Astrocyte (in vitro differentiated cells and primary cell): ENCODE measurements at regions not wholly inside any gene's neighbourhood (a gene's known extent, or its start where the extent isn't known, plus 50 kb on each side); places are given as distances from the start of the nearest gene placed in this dataset.
"Not testable (repeated sequence)": the region's sequence is repeated elsewhere in the genome, so short reads cannot be mapped to it uniquely, and the experiment has no call there.

Source experiments
- DNase-seq: peaks from one replicate; pipeline ENCODE4 v3.0.0-alpha.2; 2010; ENCODE audit warnings: low read depth
- FAIRE-seq: peaks from 2 replicates; lab custom pipeline; 2011; peaks lifted over from hg19 to GRCh38; lab: Jason Lieb, UNC
- H2AFZ ChIP-seq: 2 replicates; pipeline ENCODE4 v1.6.0; 2012; ENCODE audit warnings: low read depth, low read length, inconsistent platforms
- H3K27ac ChIP-seq: 2 replicates; pipeline ENCODE4 v1.5.1; 2011; ENCODE audit warnings: low read depth, low read length, inconsistent platforms
- H3K27me3 ChIP-seq: 2 replicates; pipeline ENCODE4 v1.6.0; 2011; ENCODE audit warnings: low read length, inconsistent platforms; ENCODE audit not compliant: insufficient read depth
- H3K36me3 ChIP-seq: 2 replicates; pipeline ENCODE4 v1.5.1; 2011; ENCODE audit warnings: low read length, inconsistent platforms; ENCODE audit not compliant: insufficient read depth
- H3K4me1 ChIP-seq: 2 replicates; pipeline ENCODE4 v1.5.1; 2011; ENCODE audit warnings: low read length, inconsistent platforms; ENCODE audit not compliant: insufficient read depth
- H3K4me2 ChIP-seq: 2 replicates; pipeline ENCODE4 v1.6.0; 2012; ENCODE audit warnings: low read length, inconsistent platforms
- H3K4me3 ChIP-seq: 2 replicates; pipeline ENCODE4 v1.5.1; 2011; ENCODE audit warnings: low read depth, mild to moderate bottlenecking, low read length, inconsistent platforms; ENCODE audit not compliant: insufficient read depth
- H3K79me2 ChIP-seq: 2 replicates; pipeline ENCODE4 v1.6.0; 2012; ENCODE audit warnings: mild to moderate bottlenecking, low read length, inconsistent platforms; ENCODE audit not compliant: insufficient read depth
- H3K9ac ChIP-seq: 2 replicates; pipeline ENCODE4 v1.6.0; 2012; ENCODE audit warnings: mild to moderate bottlenecking, low read length, inconsistent platforms
- H3K9me3 ChIP-seq: 2 replicates; pipeline ENCODE4 v1.5.1; 2012; ENCODE audit warnings: low read depth, mild to moderate bottlenecking, low read length, inconsistent platforms; ENCODE audit not compliant: insufficient read depth
- H4K20me1 ChIP-seq: 2 replicates; pipeline ENCODE4 v1.6.0; 2012; ENCODE audit warnings: low read length, inconsistent platforms; ENCODE audit not compliant: insufficient read depth
- H3K27ac Mint-ChIP-seq: one replicate; pipeline ENCODE4 v1.8.0; 2021; ENCODE audit warnings: mild to moderate bottlenecking, mixed read lengths; ENCODE audit not compliant: unreplicated experiment
- H3K27me3 Mint-ChIP-seq: one replicate; pipeline ENCODE4 v1.8.0; 2021; ENCODE audit warnings: low read depth, mixed read lengths; ENCODE audit not compliant: unreplicated experiment
- H3K36me3 Mint-ChIP-seq: one replicate; pipeline ENCODE4 v1.8.0; 2021; ENCODE audit warnings: low read depth, mixed read lengths; ENCODE audit not compliant: unreplicated experiment
- H3K4me1 Mint-ChIP-seq: one replicate; pipeline ENCODE4 v1.8.0; 2021; ENCODE audit warnings: low read depth, mixed read lengths; ENCODE audit not compliant: unreplicated experiment
- H3K4me3 Mint-ChIP-seq: one replicate; pipeline ENCODE4 v1.8.0; 2021; ENCODE audit warnings: mild to moderate bottlenecking, moderate library complexity, mixed read lengths; ENCODE audit not compliant: unreplicated experiment
- H3K9me3 Mint-ChIP-seq: one replicate; pipeline ENCODE4 v1.8.0; 2021; ENCODE audit warnings: mild to moderate bottlenecking, mixed read lengths; ENCODE audit not compliant: unreplicated experiment
- CTCF ChIP-seq: IDR thresholded peaks from 2 replicates; pipeline ENCODE4 v1.5.1; 2011; ENCODE audit warnings: low read depth, mild to moderate bottlenecking, inconsistent platforms, low read length, moderate library complexity; ENCODE audit not compliant: insufficient read depth
- EZH2 ChIP-seq: IDR thresholded peaks from 2 replicates; pipeline ENCODE4 v1.6.1; 2012; ENCODE audit warnings: mild to moderate bottlenecking, low read length, inconsistent platforms; ENCODE audit not compliant: insufficient read depth

- not testable (repeated sequence) for H3K9me3 Mint-ChIP-seq, H3K4me1 ChIP-seq, H3K79me2 ChIP-seq, H3K27ac ChIP-seq, H3K4me2 ChIP-seq, H3K4me3 Mint-ChIP-seq, H3K27me3 ChIP-seq, H3K9me3 ChIP-seq, H3K27ac Mint-ChIP-seq, H2AFZ ChIP-seq, H3K4me1 Mint-ChIP-seq, H3K27me3 Mint-ChIP-seq, H4K20me1 ChIP-seq, FAIRE-seq, H3K9ac ChIP-seq, H3K4me3 ChIP-seq, H3K36me3 ChIP-seq, H3K36me3 Mint-ChIP-seq
- peak; percentile 12 for DNase-seq
These were observed 231.7 kb downstream of the TAF11L14 start for GRCh38 chr5:17865966-17866365.

DNA sequence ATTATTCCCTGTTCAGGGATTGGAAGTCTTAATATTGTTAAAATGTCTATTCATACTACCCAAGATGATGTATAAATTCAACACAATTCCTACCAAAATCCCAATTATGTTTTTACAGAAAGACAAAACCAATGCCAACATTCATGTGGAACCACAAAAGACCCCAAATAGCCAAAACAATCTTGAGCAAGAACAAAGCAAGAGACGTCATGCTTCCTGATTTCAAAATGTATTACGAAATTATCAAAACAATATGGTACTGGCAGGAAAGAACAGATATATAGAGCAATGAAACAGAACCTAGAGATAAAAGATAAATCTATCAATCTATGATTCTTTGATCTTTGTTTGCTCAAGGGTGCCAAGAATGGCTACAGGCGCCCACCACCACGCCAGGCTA is 237.9 kb downstream of the TAF11L14 start:
- H3K27ac Mint-ChIP-seq: no peak overlapping the region
- no peaks in the 10 kb centered on the region for H3K9me3 ChIP-seq
- H3K9me3 Mint-ChIP-seq: no peaks in the 10 kb centered on the region
- FAIRE-seq (no peak), DNase-seq (no peak)
- no peak overlapping the region for H3K4me3 ChIP-seq
- no peak overlapping the region for H3K4me2 ChIP-seq
- H3K9ac ChIP-seq: no peak overlapping the region
- H3K36me3 Mint-ChIP-seq: no peaks in the 10 kb centered on the region
- H3K4me1 Mint-ChIP-seq: no peaks in the 10 kb centered on the region
- H3K4me3 Mint-ChIP-seq: no peak overlapping the region
- no peak overlapping the region for H2AFZ ChIP-seq
- TF ChIP-seq CTCF (no peak), EZH2 (no peak)
- H3K27ac ChIP-seq: no peak overlapping the region
- no peaks in the 10 kb centered on the region for H3K27me3 Mint-ChIP-seq
- H3K27me3 ChIP-seq: no peaks in the 10 kb centered on the region
- H3K36me3 ChIP-seq: no peaks in the 10 kb centered on the region
- no peaks in the 10 kb centered on the region for H3K79me2 ChIP-seq
- H3K4me1 ChIP-seq: no peaks in the 10 kb centered on the region
- H4K20me1 ChIP-seq: no peaks in the 10 kb centered on the region

DNA sequence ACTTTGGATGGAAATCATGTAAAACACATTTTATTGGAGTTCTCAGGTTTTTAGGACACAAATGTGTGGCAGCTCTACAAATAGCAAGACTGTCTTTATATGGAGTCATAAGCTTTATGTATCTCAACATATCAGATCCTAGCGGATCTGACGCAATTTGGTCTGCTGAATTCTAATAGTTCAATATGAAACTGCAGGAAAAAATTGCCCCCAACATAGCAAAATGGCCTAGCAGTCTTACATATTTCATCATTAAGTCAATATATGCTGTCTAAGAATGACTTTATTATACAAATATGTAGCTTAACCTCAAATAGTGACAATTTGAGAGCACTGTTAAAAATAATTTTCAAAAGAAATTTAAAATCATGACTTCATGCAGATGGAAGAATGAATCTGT is 244.3 kb downstream of the TAF11L14 start:
- Mint-ChIP-seq H3K4me1 (peaks cover 2% of the 10 kb centered on the region), H3K36me3 (no peaks in the 10 kb centered on the region), H3K27ac (no peak overlapping the region), H3K4me3 (no peak overlapping the region), H3K9me3 (no peaks in the 10 kb centered on the region), H3K27me3 (no peaks in the 10 kb centered on the region)
- FAIRE-seq (no peak), DNase-seq (no peak)
- no peaks in the 10 kb centered on the region for H3K4me1 ChIP-seq
- no peaks in the 10 kb centered on the region for H3K36me3 ChIP-seq
- H3K27ac ChIP-seq: peak overlapping the region; percentile 20
- no peaks in the 10 kb centered on the region for H4K20me1 ChIP-seq
- no peaks in the 10 kb centered on the region for H3K79me2 ChIP-seq
- H3K9me3 ChIP-seq: no peaks in the 10 kb centered on the region
- no peak for TF ChIP-seq EZH2
- no peak for TF ChIP-seq CTCF
- no peak overlapping the region for H3K9ac ChIP-seq
- H2AFZ ChIP-seq: no peak overlapping the region
- no peak overlapping the region for H3K4me2 ChIP-seq
- H3K27me3 ChIP-seq: no peaks in the 10 kb centered on the region
- H3K4me3 ChIP-seq: no peak overlapping the region
